ENCODE measurements at regions not wholly inside any gene's neighbourhood (a gene's known extent, or its start where the extent isn't known, plus 50 kb on each side); places are given as distances from the start of the nearest gene placed in this dataset.

DNA sequence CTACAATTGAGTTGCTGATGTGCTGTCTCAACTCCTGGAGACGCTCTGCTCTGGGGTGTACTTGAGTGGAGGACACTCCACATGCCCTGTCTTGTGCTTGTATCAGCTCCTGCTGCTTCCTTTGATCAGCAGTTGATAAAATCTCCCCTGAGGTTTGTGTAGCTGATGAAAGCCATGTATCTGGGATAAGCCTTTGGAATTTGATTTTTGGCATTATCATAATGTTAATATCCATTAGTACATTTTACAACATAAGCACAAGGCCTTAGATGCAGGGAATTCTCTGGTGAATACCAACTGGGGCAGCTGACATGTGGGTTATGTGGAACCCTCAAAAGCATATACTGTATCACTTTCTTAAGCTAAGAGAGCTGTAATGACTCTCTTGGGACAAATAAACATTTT, 222.7 kb upstream of the ITGA4 start:
- Mint-ChIP-seq H3K27me3 (ENCODE audit: unreplicated experiment) (no peaks in the 10 kb centered on the region), H3K9me3 (ENCODE audit: unreplicated experiment) (no peaks in the 10 kb centered on the region), H3K4me1 (ENCODE audit: unreplicated experiment) (no peaks in the 10 kb centered on the region), H3K36me3 (ENCODE audit: unreplicated experiment) (no peaks in the 10 kb centered on the region), H3K4me3 (ENCODE audit: unreplicated experiment) (no peak overlapping the region), H3K27ac (ENCODE audit: unreplicated experiment) (no peak overlapping the region)
- TF ChIP-seq, protein P1, sequence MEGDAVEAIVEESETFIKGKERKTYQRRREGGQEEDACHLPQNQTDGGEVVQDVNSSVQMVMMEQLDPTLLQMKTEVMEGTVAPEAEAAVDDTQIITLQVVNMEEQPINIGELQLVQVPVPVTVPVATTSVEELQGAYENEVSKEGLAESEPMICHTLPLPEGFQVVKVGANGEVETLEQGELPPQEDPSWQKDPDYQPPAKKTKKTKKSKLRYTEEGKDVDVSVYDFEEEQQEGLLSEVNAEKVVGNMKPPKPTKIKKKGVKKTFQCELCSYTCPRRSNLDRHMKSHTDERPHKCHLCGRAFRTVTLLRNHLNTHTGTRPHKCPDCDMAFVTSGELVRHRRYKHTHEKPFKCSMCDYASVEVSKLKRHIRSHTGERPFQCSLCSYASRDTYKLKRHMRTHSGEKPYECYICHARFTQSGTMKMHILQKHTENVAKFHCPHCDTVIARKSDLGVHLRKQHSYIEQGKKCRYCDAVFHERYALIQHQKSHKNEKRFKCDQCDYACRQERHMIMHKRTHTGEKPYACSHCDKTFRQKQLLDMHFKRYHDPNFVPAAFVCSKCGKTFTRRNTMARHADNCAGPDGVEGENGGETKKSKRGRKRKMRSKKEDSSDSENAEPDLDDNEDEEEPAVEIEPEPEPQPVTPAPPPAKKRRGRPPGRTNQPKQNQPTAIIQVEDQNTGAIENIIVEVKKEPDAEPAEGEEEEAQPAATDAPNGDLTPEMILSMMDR (IDR thresholded peaks at IDR 0.05): no peak
- DNase-seq (ENCODE audit: extremely low spot score, unreplicated experiment): no peak

DNA sequence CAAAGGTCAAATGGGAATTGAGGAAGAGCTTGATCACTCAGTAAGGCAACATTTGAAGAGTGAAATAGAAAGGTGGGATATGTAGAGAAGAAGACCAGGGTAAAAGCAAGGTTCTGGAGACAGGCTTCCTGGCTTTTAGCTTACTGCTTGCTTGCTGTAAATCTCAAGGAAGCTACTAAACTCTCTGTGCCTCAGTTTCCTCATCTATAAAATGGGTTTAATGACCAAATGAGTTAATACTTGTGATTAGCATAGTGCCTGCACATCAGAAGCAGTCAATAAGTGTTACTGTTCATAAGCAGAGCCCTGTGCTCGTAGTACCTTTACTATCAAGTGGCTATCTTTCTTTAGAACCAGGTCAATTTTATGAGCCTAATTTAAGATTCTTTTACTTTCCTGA, 222.2 kb upstream of the ITGA4 start:
- H3K36me3 Mint-ChIP-seq (ENCODE audit: unreplicated experiment): no peaks in the 10 kb centered on the region
- no peaks in the 10 kb centered on the region for H3K27me3 Mint-ChIP-seq (ENCODE audit: unreplicated experiment)
- no peaks in the 10 kb centered on the region for H3K4me1 Mint-ChIP-seq (ENCODE audit: unreplicated experiment)

DNA sequence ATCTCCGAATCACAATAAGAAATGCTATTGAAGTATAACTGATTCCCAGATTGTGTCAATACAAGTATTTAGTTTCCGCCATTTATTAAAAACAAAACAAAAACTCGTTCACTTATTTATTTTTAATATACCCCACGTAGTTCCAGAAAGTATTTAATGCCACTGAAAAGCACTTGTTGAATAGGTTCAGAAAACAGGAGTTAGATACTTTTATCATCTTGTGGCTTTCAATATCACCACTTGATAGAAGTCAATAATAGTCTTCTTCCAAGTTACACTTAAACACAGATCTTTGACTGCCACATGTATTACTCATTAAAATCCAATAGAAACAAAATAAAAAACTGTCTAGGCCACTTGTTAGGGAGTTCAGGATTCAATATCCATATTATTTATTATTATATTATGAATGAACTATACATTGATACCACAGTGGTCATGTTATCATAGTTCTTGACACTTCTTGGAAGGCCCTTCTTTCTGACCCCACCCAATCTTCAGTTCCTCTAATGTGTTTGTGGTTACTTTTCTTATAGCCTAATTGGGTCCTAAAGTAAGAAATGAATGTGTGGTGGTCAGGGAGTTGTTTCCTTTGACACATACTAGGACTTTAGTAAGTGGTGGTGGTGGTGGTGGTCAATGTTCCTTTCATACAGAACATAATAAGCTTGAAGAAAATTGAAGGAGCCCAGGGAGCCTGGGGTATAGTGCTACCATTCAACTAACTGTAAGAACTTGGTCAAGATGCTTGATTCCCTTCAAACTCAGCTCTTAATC, 221.3 kb upstream of the ITGA4 start:
- Mint-ChIP-seq H3K4me1 (ENCODE audit: unreplicated experiment) (no peaks in the 10 kb centered on the region), H3K27me3 (ENCODE audit: unreplicated experiment) (no peaks in the 10 kb centered on the region), H3K27ac (ENCODE audit: unreplicated experiment) (no peak overlapping the region), H3K4me3 (ENCODE audit: unreplicated experiment) (no peak overlapping the region), H3K36me3 (ENCODE audit: unreplicated experiment) (no peaks in the 10 kb centered on the region), H3K9me3 (ENCODE audit: unreplicated experiment) (no peaks in the 10 kb centered on the region)
- TF ChIP-seq, protein P1 (IDR thresholded peaks at IDR 0.05): no peak
- DNase-seq (ENCODE audit: extremely low spot score, unreplicated experiment): no peak

More for the DNA sequence above, 222.2 kb upstream of the ITGA4 start:
- DNase-seq (ENCODE audit: extremely low spot score, unreplicated experiment): no peak
- no peak overlapping the region for H3K27ac Mint-ChIP-seq (ENCODE audit: unreplicated experiment)
- H3K9me3 Mint-ChIP-seq (ENCODE audit: unreplicated experiment): no peaks in the 10 kb centered on the region
- TF ChIP-seq, protein P1 (IDR thresholded peaks at IDR 0.05): no peak
- H3K4me3 Mint-ChIP-seq (ENCODE audit: unreplicated experiment): no peak overlapping the region

DNA sequence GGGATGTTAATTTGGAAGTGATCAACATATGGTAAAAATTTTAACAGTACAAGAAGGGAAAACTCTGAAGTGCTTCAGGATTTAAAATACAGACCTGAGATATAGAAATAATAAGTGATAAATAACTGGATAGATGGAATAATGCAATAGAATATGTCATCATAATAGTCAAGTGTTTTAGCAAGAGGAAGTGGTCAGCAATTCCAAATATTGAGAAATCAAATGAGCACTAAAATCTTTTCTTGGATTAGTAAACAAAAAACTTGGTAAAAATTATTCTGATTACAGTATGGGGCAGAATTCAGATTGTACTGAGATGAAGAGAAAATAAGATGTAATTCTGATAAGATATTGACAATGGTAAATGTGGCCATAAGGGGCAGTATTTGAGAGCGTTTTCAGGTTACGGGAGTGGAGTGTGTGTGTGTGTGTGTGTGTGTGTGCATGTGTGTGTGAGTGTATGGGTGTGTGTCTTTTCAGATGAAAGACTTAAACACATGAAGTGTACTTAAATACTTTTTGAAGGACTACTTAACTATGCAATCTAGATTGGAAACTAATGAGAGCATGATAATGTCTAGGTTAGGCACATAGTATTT, 217.9 kb upstream of the ITGA4 start:
- H3K36me3 Mint-ChIP-seq (ENCODE audit: unreplicated experiment): no peaks in the 10 kb centered on the region
- no peak for DNase-seq (ENCODE audit: extremely low spot score, unreplicated experiment)
- H3K4me1 Mint-ChIP-seq (ENCODE audit: unreplicated experiment): no peaks in the 10 kb centered on the region
- H3K27ac Mint-ChIP-seq (ENCODE audit: unreplicated experiment): no peak overlapping the region
- H3K27me3 Mint-ChIP-seq (ENCODE audit: unreplicated experiment): no peaks in the 10 kb centered on the region
- H3K4me3 Mint-ChIP-seq (ENCODE audit: unreplicated experiment): no peak overlapping the region
- TF ChIP-seq, protein P1 (IDR thresholded peaks at IDR 0.05): no peak
- no peaks in the 10 kb centered on the region for H3K9me3 Mint-ChIP-seq (ENCODE audit: unreplicated experiment)

DNA sequence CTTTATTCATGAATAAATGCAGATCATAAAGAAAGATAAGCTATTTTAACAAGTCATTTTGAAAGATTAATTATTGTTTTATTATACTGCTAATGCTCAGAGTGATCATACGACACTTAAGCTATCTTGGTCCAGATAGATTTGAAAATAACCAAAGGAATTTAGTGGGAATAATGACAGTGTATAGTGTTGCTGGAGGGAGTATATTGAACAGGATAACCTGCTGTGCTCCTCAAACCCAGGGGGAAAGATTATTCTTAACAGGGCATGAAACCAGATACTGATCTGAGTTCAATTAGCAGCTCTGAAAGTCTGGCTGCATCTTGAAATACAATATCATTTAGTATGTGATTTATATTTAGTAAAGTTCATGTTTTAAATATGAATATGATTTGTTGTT, 216.3 kb upstream of the ITGA4 start:
- Mint-ChIP-seq H3K27ac (ENCODE audit: unreplicated experiment) (no peak overlapping the region), H3K4me1 (ENCODE audit: unreplicated experiment) (no peaks in the 10 kb centered on the region), H3K9me3 (ENCODE audit: unreplicated experiment) (no peaks in the 10 kb centered on the region), H3K36me3 (ENCODE audit: unreplicated experiment) (no peaks in the 10 kb centered on the region), H3K4me3 (ENCODE audit: unreplicated experiment) (no peak overlapping the region), H3K27me3 (ENCODE audit: unreplicated experiment) (no peaks in the 10 kb centered on the region)
- TF ChIP-seq, protein P1 (IDR thresholded peaks at IDR 0.05): no peak
- DNase-seq (ENCODE audit: extremely low spot score, unreplicated experiment): no peak
